Activated CD4-positive, CD25-positive, alpha-beta regulatory T cell treated with anti-CD3 and anti-CD28 coated beads, Interleukin-2, amount 50 U/mL, for 24 hours (primary cell): ENCODE measurements at regions not wholly inside any gene's neighbourhood (a gene's known extent, or its start where the extent isn't known, plus 50 kb on each side); places are given as distances from the start of the nearest gene placed in this dataset.

Experiments
- ATAC-seq, 2 donors: fragments of 150-1000 bp; cut with Tn5 transposase; one replicate each; pipeline ENCODE4 v1.10.0; 2021; ENCODE audit warnings: mild to moderate bottlenecking in 1 of 2, moderate library complexity in 1 of 2

DNA sequence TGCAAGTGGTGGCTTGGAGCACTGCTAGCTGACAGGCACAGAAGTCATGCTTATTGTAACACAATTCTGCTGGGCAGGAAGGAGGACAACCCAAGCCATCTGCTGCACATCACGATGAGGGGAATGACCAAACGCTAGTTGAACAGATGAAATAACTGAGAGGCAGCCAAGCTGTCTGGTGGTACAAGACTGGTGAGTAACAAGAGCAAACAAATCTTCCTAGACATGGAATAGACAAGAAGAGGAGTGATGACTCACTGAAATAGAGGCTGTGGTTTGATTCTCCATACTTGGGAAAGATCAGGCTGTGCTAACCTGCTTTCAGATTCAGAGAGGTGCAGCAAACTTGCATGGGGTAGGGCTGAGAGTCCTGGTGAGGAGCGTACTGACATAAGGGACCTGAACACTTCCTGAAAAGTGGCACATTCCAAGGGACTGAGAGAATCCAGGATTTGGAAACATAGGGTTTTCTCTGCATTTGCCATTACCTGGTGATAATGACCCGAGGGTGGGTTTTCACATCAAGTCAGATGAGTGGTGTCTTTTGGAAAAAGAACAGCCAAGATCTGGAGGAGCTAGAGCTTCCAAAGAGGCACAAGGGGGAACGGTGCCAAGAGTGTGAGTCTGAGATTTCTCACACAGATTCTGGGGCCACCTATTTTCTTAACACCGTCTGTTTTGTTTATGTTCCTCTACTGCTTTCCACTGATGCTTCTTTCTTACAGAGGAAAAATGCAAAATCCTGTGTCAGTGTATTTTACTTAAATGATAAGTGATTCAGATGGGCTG lies 60.0 kb downstream of the PRL start:
- ATAC-seq, result no peak
